Endothelial cell of umbilical vein (primary cell): ENCODE measurements at regions not wholly inside any gene's neighbourhood (a gene's known extent, or its start where the extent isn't known, plus 50 kb on each side); places are given as distances from the start of the nearest gene placed in this dataset.

Experiments
- CTCF ChIP-seq, 2 donors: IDR thresholded peaks; 1 replicate in 1 of 2; 2 replicates in 1 of 2; pipeline ENCODE4 v1.5.1; 2011; ENCODE audit warnings: low read length in 2 of 2, mild to moderate bottlenecking in 2 of 2, moderate library complexity in 2 of 2, control low read depth in 1 of 2, inconsistent platforms in 1 of 2, low read depth in 1 of 2; ENCODE audit not compliant: insufficient read depth in 1 of 2; ENCODE audit errors: extremely low read depth in 1 of 2
- EZH2 ChIP-seq: IDR thresholded peaks from 2 replicates; pipeline ENCODE4 v1.6.1; 2012; ENCODE audit warnings: borderline replicate concordance, low read depth, mild to moderate bottlenecking, moderate library complexity, low read length, inconsistent platforms; ENCODE audit not compliant: severe bottlenecking
- FOS ChIP-seq: IDR thresholded peaks from 2 replicates; pipeline ENCODE4 v1.6.1; 2011; ENCODE audit warnings: mild to moderate bottlenecking, low read length, moderate library complexity, borderline replicate concordance; ENCODE audit not compliant: insufficient read depth
- JUN ChIP-seq: IDR thresholded peaks from 2 replicates; pipeline ENCODE4 v1.6.1; 2011; ENCODE audit warnings: borderline replicate concordance, low read depth; ENCODE audit not compliant: insufficient read length, insufficient read depth
- MYC ChIP-seq: IDR thresholded peaks from one replicate; pipeline ENCODE4 v1.6.1; 2011; ENCODE audit warnings: mild to moderate bottlenecking, low read depth, low read length
- POLR2A ChIP-seq: IDR thresholded peaks from 2 replicates; pipeline ENCODE4 v1.6.1; 2012; ENCODE audit warnings: low read depth, mild to moderate bottlenecking, control low read depth, low read length
- POLR2AphosphoS5 ChIP-seq: IDR thresholded peaks from 2 replicates; pipeline ENCODE4 v1.6.1; 2012; ENCODE audit warnings: low read depth, mild to moderate bottlenecking, control low read depth, low read length, moderate library complexity; ENCODE audit not compliant: insufficient read depth
- TF ChIP-seq, protein P1 (sequence below): IDR thresholded peaks from 2 replicates; pipeline ENCODE4 v1.6.1; 2011; ENCODE audit not compliant: insufficient read depth, insufficient read length

- TF ChIP-seq POLR2A (no peak), EZH2 (no peak), CTCF (IDR thresholded peaks at IDR 0.05; ENCODE audit: extremely low read depth in 1 of 2, insufficient read depth in 1 of 2, low read depth in 1 of 2, low read length in 2 of 2) (no peak), FOS (no peak), JUN (no peak), MYC (no peak), POLR2AphosphoS5 (no peak)
- TF ChIP-seq, protein P1, sequence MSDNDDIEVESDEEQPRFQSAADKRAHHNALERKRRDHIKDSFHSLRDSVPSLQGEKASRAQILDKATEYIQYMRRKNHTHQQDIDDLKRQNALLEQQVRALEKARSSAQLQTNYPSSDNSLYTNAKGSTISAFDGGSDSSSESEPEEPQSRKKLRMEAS, result no peak
Measured at GRCh38 chr14:65986041-65986440, 500.1 kb upstream of the CCDC196 start.
